Stimulated activated CD8-positive, alpha-beta memory T cell treated with anti-CD3 and anti-CD28 coated beads, Interleukin-12 subunit alpha, Interleukin-12 subunit beta, amount 100 ng/mL, for 4 hours (primary cell): ENCODE measurements at regions not wholly inside any gene's neighbourhood (a gene's known extent, or its start where the extent isn't known, plus 50 kb on each side); places are given as distances from the start of the nearest gene placed in this dataset.

ENCODE experiments used
- DNase-seq: peaks from one replicate; pipeline ENCODE4 v3.0.0-alpha.2; 2020; ENCODE audit warnings: low read depth

- DNase-seq: no peak
Observed at GRCh38 chr1:110765640-110766335, 91.0 kb upstream of the KCNA3 start.

DNA sequence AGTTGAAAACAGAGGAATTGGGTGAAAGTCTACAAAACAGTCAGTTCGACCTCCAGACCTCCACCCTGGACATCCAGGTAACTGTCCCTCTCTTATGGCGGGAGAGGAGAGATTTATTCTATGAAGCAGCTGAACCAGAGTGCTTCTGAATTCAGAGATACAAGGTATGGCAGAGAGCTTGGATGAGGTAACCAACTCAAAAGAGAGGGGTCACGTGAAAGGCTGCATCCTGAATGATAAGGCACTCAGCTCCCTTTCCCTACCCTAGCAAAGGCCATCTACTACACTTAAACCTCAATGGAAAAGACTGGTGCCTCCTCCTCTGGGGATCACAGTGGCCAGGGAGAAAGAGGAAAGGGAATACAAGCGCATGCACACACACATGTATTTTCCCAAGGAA lies 88.4 kb upstream of the KCNA3 start:
- no peak for DNase-seq

- no peak for DNase-seq
Observed at GRCh38 chr1:110760321-110760720, 85.6 kb upstream of the KCNA3 start.

DNA sequence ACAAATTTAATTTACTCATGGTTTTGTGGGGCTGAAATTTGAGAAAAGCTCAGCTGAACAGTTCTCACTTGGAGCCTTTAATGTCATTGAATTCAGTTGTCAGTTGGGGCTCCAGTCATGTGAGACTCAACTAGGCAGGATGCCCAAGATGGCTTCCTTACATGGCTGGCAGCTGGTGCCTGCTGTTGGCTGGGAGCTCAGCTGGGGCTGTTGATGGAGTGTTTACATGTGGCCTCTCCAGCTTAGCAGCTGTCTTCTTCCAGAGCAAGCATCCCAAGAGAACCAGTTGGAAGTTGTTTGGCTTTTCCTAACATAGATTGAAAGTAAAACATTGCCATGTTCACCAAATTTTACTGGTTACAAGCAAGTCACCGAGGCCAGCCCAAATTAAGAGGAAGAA lies 81.8 kb upstream of the KCNA3 start:
- no peak for DNase-seq

DNA sequence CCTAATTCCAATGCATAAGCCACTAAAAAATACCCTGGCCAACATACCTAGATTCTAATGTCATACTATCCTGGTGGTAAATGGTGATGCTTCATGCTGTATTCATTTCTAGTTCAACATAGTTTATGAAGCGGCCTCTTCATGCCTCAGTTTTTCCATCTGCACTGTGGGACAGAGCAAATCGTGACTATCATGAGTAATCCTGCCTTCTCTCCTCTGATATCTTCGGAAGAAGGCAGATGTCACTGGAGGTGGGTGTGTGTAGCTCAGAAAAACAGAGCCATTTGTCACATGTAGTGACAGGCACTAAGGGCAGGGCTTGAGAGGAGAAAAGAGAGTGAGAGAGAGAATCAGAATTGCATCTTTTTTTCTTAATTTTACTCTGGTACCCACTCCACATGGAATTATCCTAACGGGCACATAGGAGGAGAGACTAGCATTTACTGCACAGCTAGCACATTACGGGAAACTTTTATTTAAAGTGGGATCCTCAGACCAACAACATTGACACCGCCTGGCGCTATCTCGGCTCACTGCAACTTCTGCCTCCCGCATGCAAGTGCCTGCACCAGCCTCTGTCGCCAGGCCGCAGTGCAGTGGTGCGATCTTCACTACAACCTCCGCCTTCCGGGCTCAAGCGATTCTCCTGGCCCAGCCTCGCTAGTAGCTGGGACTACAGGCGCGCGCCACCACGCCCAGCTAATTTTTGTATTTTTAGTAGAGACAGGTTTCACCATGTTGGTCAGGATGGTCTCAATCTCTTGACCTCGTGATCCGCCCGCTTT lies 78.4 kb upstream of the KCNA3 start:
- no peak for DNase-seq

DNA sequence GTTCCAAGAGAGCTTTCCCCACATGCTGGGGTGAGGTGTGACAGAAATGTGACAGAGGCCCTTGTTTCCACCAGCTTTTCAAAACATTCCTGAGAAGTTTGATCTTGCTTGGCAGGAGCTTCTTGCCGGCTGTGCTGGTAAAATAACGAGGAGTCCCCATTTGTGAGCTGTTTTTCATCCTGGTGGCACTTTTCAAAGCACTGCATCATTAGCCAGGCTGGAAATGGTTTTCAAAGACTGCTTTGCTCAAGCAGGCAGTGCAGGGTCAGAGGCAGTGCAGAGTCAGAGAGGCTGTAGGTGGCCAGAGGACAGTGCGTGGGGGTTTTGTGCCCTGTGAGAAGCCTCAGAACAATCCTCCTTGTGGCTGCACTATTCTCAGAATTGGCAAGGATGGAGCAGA lies 75.8 kb upstream of the KCNA3 start:
- no peak for DNase-seq

DNA sequence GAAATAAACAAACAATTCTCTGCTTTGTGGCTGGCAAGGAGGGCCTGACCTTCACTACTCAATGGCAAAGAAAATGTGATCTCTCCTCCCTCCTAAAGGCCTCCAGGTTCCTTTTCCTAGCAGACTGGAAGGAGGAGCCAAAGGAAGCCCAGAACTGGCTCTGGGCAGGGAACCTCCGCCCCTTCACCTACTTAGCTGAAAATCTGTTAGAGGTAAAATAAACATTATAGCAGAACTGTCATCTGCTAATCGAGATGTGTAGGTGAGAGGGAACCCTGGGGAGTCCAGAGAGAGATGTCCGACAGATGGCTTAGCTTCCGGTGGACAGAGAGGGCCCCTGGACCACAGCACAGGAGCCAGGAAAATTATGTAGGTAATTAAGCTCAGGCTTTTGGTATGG lies 75.2 kb upstream of the KCNA3 start:
- DNase-seq: no peak

- DNase-seq: peak; percentile 14
Observed at GRCh38 chr1:110746644-110747259, 72.0 kb upstream of the KCNA3 start.

DNA sequence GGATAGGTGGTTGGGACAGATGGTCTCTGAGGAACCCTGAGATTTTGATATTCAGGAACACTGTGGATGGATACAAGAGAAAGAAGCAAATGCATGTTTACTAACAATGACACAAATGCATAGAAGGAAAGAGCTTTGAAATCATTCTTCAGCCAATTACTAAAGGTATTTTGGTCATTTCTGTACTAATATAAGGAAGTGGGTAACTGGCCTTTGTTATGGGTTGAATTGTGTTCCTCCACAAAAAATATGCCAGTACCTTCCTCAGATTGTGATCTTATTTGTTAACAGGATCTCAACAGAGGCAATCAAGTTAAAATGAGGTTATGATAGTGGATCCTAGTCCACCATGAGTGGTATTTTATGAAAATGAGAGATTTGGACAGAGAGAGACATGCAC lies 68.7 kb upstream of the KCNA3 start:
- DNase-seq: no peak

- no peak for DNase-seq
Observed at GRCh38 chr1:110736900-110737605, 62.3 kb upstream of the KCNA3 start.

DNA sequence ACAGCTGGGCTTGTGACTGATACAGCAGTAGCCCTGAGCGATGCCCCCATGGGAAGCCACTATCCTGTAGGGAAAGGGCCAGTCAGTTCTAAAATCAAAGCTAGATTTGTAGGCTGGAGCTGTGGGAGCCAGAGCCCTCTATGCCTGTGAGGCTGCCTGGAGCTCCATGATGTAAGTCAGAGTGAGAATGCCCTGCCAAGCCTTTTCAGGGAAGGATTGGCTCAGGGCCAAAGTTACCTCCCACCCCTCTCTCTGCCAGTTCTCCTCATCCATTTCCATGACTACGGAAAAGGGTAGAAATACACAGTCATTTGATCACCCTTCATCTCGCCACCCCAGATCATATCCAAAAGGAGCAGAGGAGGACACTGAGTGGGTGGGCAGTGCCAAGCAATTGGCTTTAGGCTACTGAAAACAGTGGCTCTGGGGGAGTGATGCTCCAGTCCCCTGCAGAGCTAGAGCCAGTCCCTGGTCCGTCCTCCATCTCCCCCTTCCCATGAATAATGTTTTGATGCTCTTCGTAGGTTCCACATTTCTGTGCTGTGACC lies 59.5 kb upstream of the KCNA3 start:
- no peak for DNase-seq

DNA sequence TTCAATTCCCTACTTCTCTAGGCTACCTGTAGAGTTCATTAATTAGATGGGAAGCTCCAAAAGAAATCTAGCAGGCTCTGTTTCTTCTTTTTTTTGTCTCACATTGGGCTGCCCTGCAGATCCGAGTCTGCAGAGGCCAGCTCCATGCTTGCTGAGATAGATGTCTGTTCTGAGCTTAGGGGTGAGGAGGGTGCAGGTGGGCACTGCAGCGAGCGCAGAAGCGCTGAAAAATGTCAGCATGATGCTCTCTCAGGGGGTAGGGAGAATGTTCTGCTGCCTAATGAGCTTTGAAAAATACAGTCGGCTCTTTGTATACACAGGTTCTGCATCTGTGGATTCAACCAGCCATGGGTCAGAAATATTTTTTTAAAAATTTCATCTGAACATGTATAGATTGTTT lies 56.8 kb upstream of the KCNA3 start:
- no peak for DNase-seq

- DNase-seq: no peak
Observed at GRCh38 chr1:110728388-110729001, 53.8 kb upstream of the KCNA3 start.

DNA sequence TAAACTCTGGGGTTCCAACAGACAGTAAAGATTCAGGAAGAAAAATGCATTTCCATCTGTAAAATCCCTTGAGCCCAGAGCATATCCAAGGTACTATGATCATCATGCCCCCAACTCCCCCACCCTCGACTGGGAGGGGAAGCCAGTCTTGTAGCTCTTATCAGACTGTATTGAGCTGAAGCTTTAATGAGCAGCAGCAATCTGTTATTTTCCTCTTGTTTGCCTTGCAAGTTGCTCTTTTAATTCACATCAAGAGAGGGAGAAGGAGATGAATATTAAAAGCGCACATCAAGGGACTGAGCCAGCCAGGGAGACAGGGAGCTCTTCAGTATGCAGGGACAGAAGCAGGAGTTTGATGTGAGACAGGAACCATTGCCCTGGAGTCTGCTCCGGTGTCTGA lies 52.5 kb upstream of the KCNA3 start:
- DNase-seq: no peak

GRCh38 chr1:110726755-110727154 lies 52.0 kb upstream of the KCNA3 start:
- no peak for DNase-seq
